HEK293T (cell line): ENCODE measurements at regions not wholly inside any gene's neighbourhood (a gene's known extent, or its start where the extent isn't known, plus 50 kb on each side); places are given as distances from the start of the nearest gene placed in this dataset.

Source experiments
- ARNT ChIP-seq: fragments of 450-650 bp; IDR thresholded peaks from 2 replicates; pipeline ENCODE4 v1.6.1; 2017; ENCODE audit warnings: mild to moderate bottlenecking
- BHLHE40 ChIP-seq: fragments of 450-650 bp; IDR thresholded peaks from 2 replicates; pipeline ENCODE4 v1.6.1; 2016; ENCODE audit warnings: mild to moderate bottlenecking, moderate library complexity, borderline replicate concordance
- CTBP1 ChIP-seq: fragments of 450-650 bp; IDR thresholded peaks from 2 replicates; pipeline ENCODE4 v1.6.1; 2016; ENCODE audit warnings: borderline replicate concordance
- ELF4 ChIP-seq: fragments of 450-650 bp; IDR thresholded peaks from 2 replicates; pipeline ENCODE4 v1.6.1; 2017; ENCODE audit warnings: antibody characterized with exemption
- FOXM1 ChIP-seq: fragments of 450-650 bp; IDR thresholded peaks from 2 replicates; pipeline ENCODE4 v1.6.1; 2017; ENCODE audit warnings: mild to moderate bottlenecking, borderline replicate concordance
- HDGF ChIP-seq: fragments of 450-650 bp; IDR thresholded peaks from 2 replicates; pipeline ENCODE4 v1.6.1; 2017; ENCODE audit warnings: antibody characterized with exemption, borderline replicate concordance
- SP1 ChIP-seq: fragments of 450-650 bp; IDR thresholded peaks from 2 replicates; pipeline ENCODE4 v1.6.1; 2017

DNA sequence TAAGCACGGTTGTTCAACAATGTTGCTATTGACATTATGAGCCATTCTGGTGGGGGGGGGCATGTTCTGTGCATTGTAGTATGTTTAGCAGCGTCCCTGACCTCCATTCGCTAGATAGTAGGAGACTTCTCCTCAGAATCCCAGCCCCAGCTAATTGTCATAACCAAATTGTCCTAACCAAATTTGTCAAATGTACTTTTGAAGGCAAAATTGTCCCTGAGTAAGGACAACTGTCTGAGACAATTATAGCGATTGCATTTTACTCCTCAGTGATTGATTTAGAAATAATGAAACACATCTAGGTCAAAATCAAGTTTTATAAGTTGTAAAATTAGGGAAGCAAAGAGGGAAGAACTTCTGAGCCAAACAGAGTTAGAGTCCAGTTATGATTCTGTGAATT lies 541.8 kb upstream of the CHORDC1 start:
- TF ChIP-seq FOXM1 (no peak), ELF4 (no peak), HDGF (no peak), CTBP1 (no peak), BHLHE40 (no peak), SP1 (no peak), ARNT (no peak)
